ENCODE measurements at regions not wholly inside any gene's neighbourhood (a gene's known extent, or its start where the extent isn't known, plus 50 kb on each side); places are given as distances from the start of the nearest gene placed in this dataset.

- Histone ChIP-seq H3K4me2 (ENCODE audit: low read length, poor library complexity, severe bottlenecking) (no peak overlapping the region), H2BK5ac (ENCODE audit: low read depth, low read length, poor library complexity, severe bottlenecking) (no peak overlapping the region), H3K9ac (ENCODE audit: low read length) (no peak overlapping the region), H4K91ac (ENCODE audit: low read length) (no peak overlapping the region), H3K9me3 (ENCODE audit: control insufficient read depth, low read length) (no peaks in the 10 kb centered on the region), H4K8ac (ENCODE audit: low read length) (no peak overlapping the region), H3K79me1 (replicated peaks; ENCODE audit: low read length, poor library complexity, severe bottlenecking) (no peaks in the 10 kb centered on the region), H2BK15ac (ENCODE audit: low read depth, poor library complexity, severe bottlenecking) (no peak overlapping the region), H3K4ac (ENCODE audit: low read depth in 1 of 2, low read length in 2 of 2) (no peak overlapping the region), H3K27ac (ENCODE audit: low read length, poor library complexity, severe bottlenecking) (no peak overlapping the region), H2AK5ac (ENCODE audit: low read length, severe bottlenecking) (no peak overlapping the region), H3K14ac (ENCODE audit: low read length in 2 of 2) (no peak overlapping the region), H3K4me3 (ENCODE audit: insufficient read depth in 1 of 2, low read depth in 1 of 2, low read length in 2 of 2) (no peak overlapping the region), H3K36me3 (ENCODE audit: control insufficient read depth in 1 of 2, insufficient read depth in 2 of 2, low read depth in 1 of 2, low read length in 2 of 2) (no peaks in the 10 kb centered on the region), H3K27me3 (ENCODE audit: control insufficient read depth in 1 of 2, insufficient read depth in 1 of 2, low read length in 2 of 2) (peaks cover 36 to 48% of the 10 kb centered on the region in 2 experiments), H2BK120ac (ENCODE audit: low read depth, low read length) (no peak overlapping the region), H2BK12ac (ENCODE audit: low read length in 2 of 2) (no peak overlapping the region), H3K4me1 (ENCODE audit: control insufficient read depth, insufficient read depth, low read depth, low read length) (peaks cover 3% of the 10 kb centered on the region), H2AFZ (ENCODE audit: low read depth, low read length) (no peak overlapping the region), H3K23ac (ENCODE audit: low read length in 2 of 2) (no peak overlapping the region), H3K18ac (ENCODE audit: low read depth in 1 of 2, low read length in 2 of 2) (no peak overlapping the region)
- WGBS = 85% methylated on average over 11 of the region's 11 CpGs
- DNase-seq = no peak
Observed at GRCh38 chr6:37761554-37762271, 57.8 kb upstream of the ZFAND3 start.

GRCh38 chr6:37759221-37760144 is 60.0 kb upstream of the ZFAND3 start:
- no peak overlapping the region for H3K23ac ChIP-seq (ENCODE audit: low read length in 2 of 2)
- no peak overlapping the region for H4K8ac ChIP-seq (ENCODE audit: low read length)
- H2BK15ac ChIP-seq (ENCODE audit: low read depth, poor library complexity, severe bottlenecking) = no peak overlapping the region
- H3K4me1 ChIP-seq (ENCODE audit: control insufficient read depth, insufficient read depth, low read depth, low read length) = peaks cover under 1% of the 10 kb centered on the region
- H3K18ac ChIP-seq (ENCODE audit: low read depth in 1 of 2, low read length in 2 of 2) = no peak overlapping the region
- peaks cover 44 to 52% of the 10 kb centered on the region in 2 experiments for H3K27me3 ChIP-seq (ENCODE audit: control insufficient read depth in 1 of 2, insufficient read depth in 1 of 2, low read length in 2 of 2)
- H2BK120ac ChIP-seq (ENCODE audit: low read depth, low read length) = no peak overlapping the region
- H3K27ac ChIP-seq (ENCODE audit: low read length, poor library complexity, severe bottlenecking) = no peak overlapping the region
- no peaks in the 10 kb centered on the region for H3K36me3 ChIP-seq (ENCODE audit: control insufficient read depth in 1 of 2, insufficient read depth in 2 of 2, low read depth in 1 of 2, low read length in 2 of 2)
- no peak overlapping the region for H2AK5ac ChIP-seq (ENCODE audit: low read length, severe bottlenecking)
- H3K4ac ChIP-seq (ENCODE audit: low read depth in 1 of 2, low read length in 2 of 2) = no peak overlapping the region
- H3K4me3 ChIP-seq (ENCODE audit: insufficient read depth in 1 of 2, low read depth in 1 of 2, low read length in 2 of 2) = no peak overlapping the region
- H4K91ac ChIP-seq (ENCODE audit: low read length) = peak overlapping the region; percentile 25
- H3K79me1 ChIP-seq (replicated peaks; ENCODE audit: low read length, poor library complexity, severe bottlenecking) = no peaks in the 10 kb centered on the region
- WGBS = 79% methylated on average over 11 of the region's 12 CpGs
- DNase-seq = no peak
- no peak overlapping the region for H2AFZ ChIP-seq (ENCODE audit: low read depth, low read length)
- H3K9me3 ChIP-seq (ENCODE audit: control insufficient read depth, low read length) = no peaks in the 10 kb centered on the region
- H2BK5ac ChIP-seq (ENCODE audit: low read depth, low read length, poor library complexity, severe bottlenecking) = no peak overlapping the region
- no peak overlapping the region for H3K4me2 ChIP-seq (ENCODE audit: low read length, poor library complexity, severe bottlenecking)
- H3K9ac ChIP-seq (ENCODE audit: low read length) = no peak overlapping the region
- no peak overlapping the region for H2BK12ac ChIP-seq (ENCODE audit: low read length in 2 of 2)
- no peak overlapping the region for H3K14ac ChIP-seq (ENCODE audit: low read length in 2 of 2)

- DNase-seq = no peak
- no peak overlapping the region for H2BK120ac ChIP-seq (ENCODE audit: low read depth, low read length)
- no peak overlapping the region for H3K4me2 ChIP-seq (ENCODE audit: low read length, poor library complexity, severe bottlenecking)
- no peak overlapping the region for H3K9ac ChIP-seq (ENCODE audit: low read length)
- H2BK12ac ChIP-seq (ENCODE audit: low read length in 2 of 2) = no peak overlapping the region
- no peaks in the 10 kb centered on the region for H3K79me1 ChIP-seq (replicated peaks; ENCODE audit: low read length, poor library complexity, severe bottlenecking)
- peaks cover 37 to 46% of the 10 kb centered on the region in 2 experiments for H3K27me3 ChIP-seq (ENCODE audit: control insufficient read depth in 1 of 2, insufficient read depth in 1 of 2, low read length in 2 of 2)
- peak overlapping the region in 1 of 2 experiments; percentile 22 for H3K14ac ChIP-seq (ENCODE audit: low read length in 2 of 2)
- H2BK5ac ChIP-seq (ENCODE audit: low read depth, low read length, poor library complexity, severe bottlenecking) = no peak overlapping the region
- H2AK5ac ChIP-seq (ENCODE audit: low read length, severe bottlenecking) = no peak overlapping the region
- no peak overlapping the region for H2BK15ac ChIP-seq (ENCODE audit: low read depth, poor library complexity, severe bottlenecking)
- no peak overlapping the region for H4K8ac ChIP-seq (ENCODE audit: low read length)
- H3K4me3 ChIP-seq (ENCODE audit: insufficient read depth in 1 of 2, low read depth in 1 of 2, low read length in 2 of 2) = no peak overlapping the region
- H3K4ac ChIP-seq (ENCODE audit: low read depth in 1 of 2, low read length in 2 of 2) = no peak overlapping the region
- H3K23ac ChIP-seq (ENCODE audit: low read length in 2 of 2) = no peak overlapping the region
- H3K9me3 ChIP-seq (ENCODE audit: control insufficient read depth, low read length) = no peaks in the 10 kb centered on the region
- H3K4me1 ChIP-seq (ENCODE audit: control insufficient read depth, insufficient read depth, low read depth, low read length) = no peaks in the 10 kb centered on the region
- WGBS = 71% methylated on average over 5 of the region's 5 CpGs
- no peak overlapping the region for H4K91ac ChIP-seq (ENCODE audit: low read length)
- H3K36me3 ChIP-seq (ENCODE audit: control insufficient read depth in 1 of 2, insufficient read depth in 2 of 2, low read depth in 1 of 2, low read length in 2 of 2) = no peaks in the 10 kb centered on the region
- H3K27ac ChIP-seq (ENCODE audit: low read length, poor library complexity, severe bottlenecking) = no peak overlapping the region
- no peak overlapping the region for H3K18ac ChIP-seq (ENCODE audit: low read depth in 1 of 2, low read length in 2 of 2)
- H2AFZ ChIP-seq (ENCODE audit: low read depth, low read length) = no peak overlapping the region
Observed at GRCh38 chr6:37758647-37759046, 60.9 kb upstream of the ZFAND3 start.

- H2BK15ac ChIP-seq (ENCODE audit: low read depth, poor library complexity, severe bottlenecking) = no peak overlapping the region
- no peak overlapping the region for H4K91ac ChIP-seq (ENCODE audit: low read length)
- no peak overlapping the region for H3K18ac ChIP-seq (ENCODE audit: low read depth in 1 of 2, low read length in 2 of 2)
- peaks cover 34 to 42% of the 10 kb centered on the region in 2 experiments for H3K27me3 ChIP-seq (ENCODE audit: control insufficient read depth in 1 of 2, insufficient read depth in 1 of 2, low read length in 2 of 2)
- no peak overlapping the region for H3K9ac ChIP-seq (ENCODE audit: low read length)
- no peak overlapping the region for H3K4me3 ChIP-seq (ENCODE audit: insufficient read depth in 1 of 2, low read depth in 1 of 2, low read length in 2 of 2)
- DNase-seq = no peak
- H3K23ac ChIP-seq (ENCODE audit: low read length in 2 of 2) = no peak overlapping the region
- no peak overlapping the region for H3K4me2 ChIP-seq (ENCODE audit: low read length, poor library complexity, severe bottlenecking)
- H2BK12ac ChIP-seq (ENCODE audit: low read length in 2 of 2) = no peak overlapping the region
- H3K4ac ChIP-seq (ENCODE audit: low read depth in 1 of 2, low read length in 2 of 2) = no peak overlapping the region
- no peaks in the 10 kb centered on the region for H3K4me1 ChIP-seq (ENCODE audit: control insufficient read depth, insufficient read depth, low read depth, low read length)
- no peak overlapping the region for H2BK120ac ChIP-seq (ENCODE audit: low read depth, low read length)
- H2BK5ac ChIP-seq (ENCODE audit: low read depth, low read length, poor library complexity, severe bottlenecking) = no peak overlapping the region
- H2AK5ac ChIP-seq (ENCODE audit: low read length, severe bottlenecking) = no peak overlapping the region
- H3K36me3 ChIP-seq (ENCODE audit: control insufficient read depth in 1 of 2, insufficient read depth in 2 of 2, low read depth in 1 of 2, low read length in 2 of 2) = no peaks in the 10 kb centered on the region
- H3K9me3 ChIP-seq (ENCODE audit: control insufficient read depth, low read length) = no peaks in the 10 kb centered on the region
- no peak overlapping the region for H4K8ac ChIP-seq (ENCODE audit: low read length)
- H3K27ac ChIP-seq (ENCODE audit: low read length, poor library complexity, severe bottlenecking) = no peak overlapping the region
- H3K79me1 ChIP-seq (replicated peaks; ENCODE audit: low read length, poor library complexity, severe bottlenecking) = no peaks in the 10 kb centered on the region
- H2AFZ ChIP-seq (ENCODE audit: low read depth, low read length) = no peak overlapping the region
- H3K14ac ChIP-seq (ENCODE audit: low read length in 2 of 2) = no peak overlapping the region
Observed at GRCh38 chr6:37758234-37758633, 60.6 kb upstream of the MDGA1 start.

Measured in mesenchymal stem cell (in vitro differentiated cells and primary cell).